Adrenal gland (tissue), 9 donors: ENCODE measurements at regions not wholly inside any gene's neighbourhood (a gene's known extent, or its start where the extent isn't known, plus 50 kb on each side); places are given as distances from the start of the nearest gene placed in this dataset.

Experiments used
- DNase-seq, 7 donors: peaks; one replicate each; pipeline ENCODE4 v3.0.0-alpha.2; 2019 to 2020
- H3K27ac ChIP-seq, 5 donors: fragments of 200-600 bp; sonication (generic) in 4 of 5; 1 replicate in 3 of 5; 2 replicates in 2 of 5; pipeline versions ENCODE4 v1.5.1 to v1.8.0; 2016 to 2020; ENCODE audit warnings: mild to moderate bottlenecking in 1 of 5
- H3K27me3 ChIP-seq: fragments of 200-600 bp; 2 replicates; pipeline ENCODE4 v1.8.0; 2021
- H3K36me3 ChIP-seq, 2 donors: fragments of 200-600 bp; replicated peaks in 1 of 2; 1 replicate in 1 of 2; 2 replicates in 1 of 2; pipeline versions ENCODE4 v1.5.1 to v1.8.0; 2018 to 2022
- H3K4me1 ChIP-seq, 2 donors: fragments of 200-600 bp; replicated peaks in 1 of 2; 1 replicate in 1 of 2; 2 replicates in 1 of 2; pipeline versions ENCODE4 v1.5.1 to v1.8.0; 2018 to 2021
- H3K4me3 ChIP-seq, 4 donors: fragments of 200-600 bp; sonication (generic) in 3 of 4; one replicate each; pipeline ENCODE4 v1.5.1; 2016 to 2018
- H3K9me3 ChIP-seq, 3 donors: fragments of 200-600 bp; sonication (generic) in 1 of 3; replicated peaks in 1 of 3; 1 replicate in 2 of 3; 2 replicates in 1 of 3; pipeline versions ENCODE4 v1.5.1 to v1.8.0; 2016 to 2021
- POLR2A ChIP-seq, 2 donors: fragments of 450-650 bp; IDR thresholded peaks; one replicate each; pipeline ENCODE4 v1.6.1; 2017; ENCODE audit warnings: antibody characterized with exemption in 2 of 2, mild to moderate bottlenecking in 2 of 2, moderate library complexity in 1 of 2
- WGBS, 4 donors: extraction: QIAGEN DNeasy Blood & Tissue Kit in 2 of 4; methylation state at CpG; one replicate each; pipeline versions ENCODE4 v1.1.5 to v1.1.7; 2013 to 2017; 5-methylcytosine and 5-hydroxymethylcytosine counted together
- intact Hi-C, 2 donors: fragments of 100-400 bp; cut with DNase I; formaldehyde crosslinking; loops; one replicate each; pipeline versions ENCODE4 v1.14.1 to v1.15.0; 2022 to 2023
- TF ChIP-seq, protein P1 (sequence below), 6 experiments: fragments of 450-650 bp in 4 of 6; fragments of 200-600 bp in 2 of 6; sonication (generic) in 1 of 6; IDR thresholded peaks; 1 replicate in 5 of 6; 2 replicates in 1 of 6; pipeline versions ENCODE4 v1.5.1 to v1.8.0; 2016 to 2021; ENCODE audit warnings: antibody characterized with exemption in 6 of 6, mild to moderate bottlenecking in 2 of 6, moderate library complexity in 1 of 6
- donor health status: healthy with polysubstance abuse.
- donor health status: Bipolar disorder and iron deficiency.
- donor health status: DM: yes; HTN: yes; CAD: no.
- donor health status: DM: no; HTN: no; CAD: no.
- donor health status: DM: no; HTN: no; CAD: no.

DNA sequence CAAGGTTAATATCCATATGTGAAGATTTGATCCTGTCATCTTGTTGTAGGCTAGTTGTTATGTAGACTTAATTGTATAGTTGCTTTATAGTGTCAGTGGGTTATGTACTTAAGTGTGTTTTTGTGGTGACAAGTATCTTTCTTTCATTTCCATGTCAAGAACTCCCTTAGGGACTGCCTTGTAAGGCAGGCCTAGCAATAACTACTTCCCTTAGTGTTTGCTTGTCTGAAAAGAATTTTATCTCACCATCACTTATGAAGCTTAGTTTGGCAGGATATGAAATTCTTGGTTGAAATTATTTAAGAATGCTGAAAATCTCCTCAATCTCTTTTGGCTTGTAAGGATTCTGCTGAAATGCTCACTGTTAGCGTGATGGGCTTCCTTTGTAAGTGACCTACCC is 467.6 kb downstream of the CDH2 start:
- no peaks in the 10 kb centered on the region for H3K27me3 ChIP-seq
- no peak for DNase-seq
- no peaks in the 10 kb centered on the region for H3K36me3 ChIP-seq
- H3K27ac ChIP-seq, result no peak overlapping the region
- no peak overlapping the region for H3K4me3 ChIP-seq
- no peaks in the 10 kb centered on the region for H3K4me1 ChIP-seq
- no peaks in the 10 kb centered on the region for H3K9me3 ChIP-seq
- TF ChIP-seq, protein P1, sequence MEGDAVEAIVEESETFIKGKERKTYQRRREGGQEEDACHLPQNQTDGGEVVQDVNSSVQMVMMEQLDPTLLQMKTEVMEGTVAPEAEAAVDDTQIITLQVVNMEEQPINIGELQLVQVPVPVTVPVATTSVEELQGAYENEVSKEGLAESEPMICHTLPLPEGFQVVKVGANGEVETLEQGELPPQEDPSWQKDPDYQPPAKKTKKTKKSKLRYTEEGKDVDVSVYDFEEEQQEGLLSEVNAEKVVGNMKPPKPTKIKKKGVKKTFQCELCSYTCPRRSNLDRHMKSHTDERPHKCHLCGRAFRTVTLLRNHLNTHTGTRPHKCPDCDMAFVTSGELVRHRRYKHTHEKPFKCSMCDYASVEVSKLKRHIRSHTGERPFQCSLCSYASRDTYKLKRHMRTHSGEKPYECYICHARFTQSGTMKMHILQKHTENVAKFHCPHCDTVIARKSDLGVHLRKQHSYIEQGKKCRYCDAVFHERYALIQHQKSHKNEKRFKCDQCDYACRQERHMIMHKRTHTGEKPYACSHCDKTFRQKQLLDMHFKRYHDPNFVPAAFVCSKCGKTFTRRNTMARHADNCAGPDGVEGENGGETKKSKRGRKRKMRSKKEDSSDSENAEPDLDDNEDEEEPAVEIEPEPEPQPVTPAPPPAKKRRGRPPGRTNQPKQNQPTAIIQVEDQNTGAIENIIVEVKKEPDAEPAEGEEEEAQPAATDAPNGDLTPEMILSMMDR (IDR thresholded peaks at IDR 0.05), result no peak
- no peak for TF ChIP-seq POLR2A (IDR thresholded peaks at IDR 0.05)
- intact Hi-C loops, result loop anchor here in 1 of 2 donors (10.0 kb wide), 1 partner anchor 45 kb away; no protein-coding TSS in a partner anchor
- WGBS, 4 donors, result 76 to 95% (median 82%) methylated on average over 1 of the region's 1 CpG

DNA sequence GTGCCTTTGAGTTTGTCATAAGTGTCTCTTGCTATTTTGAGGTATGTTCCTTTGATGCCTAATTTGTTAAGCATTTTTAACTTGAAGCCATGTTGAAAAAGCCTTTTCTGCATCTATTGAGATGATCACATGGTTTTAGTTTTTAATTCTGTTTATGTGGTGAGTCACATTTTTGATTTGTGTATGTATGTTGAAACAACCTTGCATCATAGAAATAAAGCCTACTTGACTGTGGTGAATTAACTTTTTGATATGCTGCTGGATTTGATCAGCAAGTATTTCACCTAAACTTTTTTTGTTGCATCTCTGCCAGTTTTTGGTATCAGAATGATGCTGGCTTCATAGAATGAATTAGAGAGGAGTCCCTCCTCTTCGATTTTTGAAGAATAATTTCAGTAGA is 469.7 kb downstream of the CDH2 start:
- 83 to 90% (median 86%) methylated on average over 1 of the region's 1 CpG for WGBS, 4 donors
- H3K27ac ChIP-seq, result no peak overlapping the region

DNA sequence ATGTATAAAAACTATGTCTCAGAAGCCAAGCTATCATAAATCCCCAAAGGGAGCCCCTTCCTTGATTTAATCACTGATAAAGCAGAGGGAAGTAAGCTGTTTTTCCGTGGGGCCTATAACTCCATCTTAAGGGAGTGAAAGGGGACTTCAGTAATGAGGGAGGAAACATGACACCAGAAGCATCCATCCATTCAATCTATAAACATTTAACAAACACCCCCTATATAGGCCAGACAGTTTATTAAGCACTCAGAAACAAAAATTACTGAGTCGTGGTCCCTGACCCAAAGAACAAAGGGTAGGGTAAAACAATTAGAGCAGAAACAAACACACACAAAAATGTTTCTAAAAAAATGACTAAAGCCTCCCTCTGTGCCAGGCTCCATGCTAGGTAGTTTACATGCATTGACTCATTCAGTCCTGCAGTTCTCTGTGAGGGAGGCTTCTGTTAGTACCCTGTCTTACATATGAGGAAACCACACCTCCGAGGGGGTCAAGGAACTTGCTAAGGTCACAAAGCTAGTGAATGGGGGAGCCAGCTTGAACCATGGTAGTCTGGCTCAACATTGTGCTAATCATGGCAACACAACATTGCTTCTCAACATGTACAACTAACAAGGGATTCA is 472.1 kb downstream of the CDH2 start:
- 39 to 52% (median 50%) methylated on average over 3 of the region's 3 CpGs for WGBS, 4 donors
- H3K9me3 ChIP-seq, result no peaks in the 10 kb centered on the region
- no peak for DNase-seq
- H3K4me3 ChIP-seq, result no peak overlapping the region
- TF ChIP-seq, protein P1 (IDR thresholded peaks at IDR 0.05), result no peak
- no peak for TF ChIP-seq POLR2A (IDR thresholded peaks at IDR 0.05)
- H3K27ac ChIP-seq, result no peak overlapping the region
- intact Hi-C loops, result loop anchor here in 1 of 2 donors (10.0 kb wide), 1 partner anchor 50 kb away; no protein-coding TSS in a partner anchor
- no peaks in the 10 kb centered on the region for H3K27me3 ChIP-seq
- H3K4me1 ChIP-seq, result no peaks in the 10 kb centered on the region
- no peaks in the 10 kb centered on the region for H3K36me3 ChIP-seq

More for the DNA sequence above, 469.7 kb downstream of the CDH2 start:
- Histone ChIP-seq H3K4me3 (no peak overlapping the region), H3K9me3 (no peaks in the 10 kb centered on the region), H3K4me1 (no peaks in the 10 kb centered on the region), H3K36me3 (no peaks in the 10 kb centered on the region), H3K27me3 (no peaks in the 10 kb centered on the region)
- intact Hi-C loops, result loop anchor here in 1 of 2 donors (10.0 kb wide), 1 partner anchor 48 kb away; no protein-coding TSS in a partner anchor
- no peak for DNase-seq
- TF ChIP-seq POLR2A (IDR thresholded peaks at IDR 0.05), result no peak
- TF ChIP-seq, protein P1 (IDR thresholded peaks at IDR 0.05), result no peak

DNA sequence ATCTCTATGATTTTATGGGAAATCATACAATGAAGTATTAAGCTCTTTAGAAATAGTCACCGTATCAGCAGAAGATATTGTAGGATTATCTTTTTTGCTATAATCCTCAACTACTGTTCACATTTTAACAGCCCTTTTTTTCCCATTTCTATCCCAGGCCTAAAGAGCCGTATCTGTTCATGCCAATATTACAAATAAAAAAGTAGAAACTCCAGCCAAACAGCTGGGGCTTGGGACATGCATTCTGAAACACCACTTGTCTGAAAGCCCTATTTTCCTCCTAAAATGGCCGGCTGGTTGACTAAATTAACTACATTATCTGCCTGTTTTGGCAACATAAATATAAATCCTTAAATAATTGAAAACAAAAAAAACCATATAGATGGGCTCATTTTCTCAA is 477.8 kb downstream of the CDH2 start:
- intact Hi-C loops, result no loop called here
- Histone ChIP-seq H3K4me3 (no peak overlapping the region), H3K36me3 (no peaks in the 10 kb centered on the region), H3K27ac (no peak overlapping the region), H3K9me3 (no peaks in the 10 kb centered on the region), H3K27me3 (no peaks in the 10 kb centered on the region), H3K4me1 (no peaks in the 10 kb centered on the region)
- 77 to 90% (median 84%) methylated on average over 3 of the region's 3 CpGs for WGBS, 4 donors
- no peak for DNase-seq
- no peak for TF ChIP-seq POLR2A (IDR thresholded peaks at IDR 0.05)
- TF ChIP-seq, protein P1 (IDR thresholded peaks at IDR 0.05), result no peak
